ENCODE measurements at regions not wholly inside any gene's neighbourhood (a gene's known extent, or its start where the extent isn't known, plus 50 kb on each side); places are given as distances from the start of the nearest gene placed in this dataset.

- H3K27ac Mint-ChIP-seq, result no peak overlapping the region
- no peaks in the 10 kb centered on the region for H3K27me3 Mint-ChIP-seq
- no peaks in the 10 kb centered on the region for H3K4me1 Mint-ChIP-seq
- H3K4me3 Mint-ChIP-seq, result no peak overlapping the region
- DNase-seq (ENCODE audit: low spot score in 2 of 2) (no peak), ATAC-seq (ENCODE audit: low read depth) (no peak)
- peaks cover 5% of the 10 kb centered on the region for H3K9me3 Mint-ChIP-seq
- H3K36me3 Mint-ChIP-seq, result no peaks in the 10 kb centered on the region
Measured at GRCh38 chr11:43072096-43072495, 239.7 kb upstream of the API5 start.

- Mint-ChIP-seq H3K27me3 (no peaks in the 10 kb centered on the region), H3K9me3 (peaks cover 2% of the 10 kb centered on the region), H3K4me1 (no peaks in the 10 kb centered on the region), H3K4me3 (no peak overlapping the region), H3K36me3 (no peaks in the 10 kb centered on the region), H3K27ac (no peak overlapping the region)
- ATAC-seq (ENCODE audit: low read depth) (no peak), DNase-seq (ENCODE audit: low spot score in 2 of 2) (no peak)
Measured at GRCh38 chr11:43072911-43073310, 238.9 kb upstream of the API5 start.

- Mint-ChIP-seq H3K9me3 (peaks cover 2% of the 10 kb centered on the region), H3K4me1 (no peaks in the 10 kb centered on the region), H3K27ac (no peak overlapping the region), H3K4me3 (no peak overlapping the region), H3K27me3 (no peaks in the 10 kb centered on the region), H3K36me3 (no peaks in the 10 kb centered on the region)
- DNase-seq (ENCODE audit: low spot score in 2 of 2) (no peak), ATAC-seq (ENCODE audit: low read depth) (no peak)
Measured at GRCh38 chr11:43074810-43075209, 237.0 kb upstream of the API5 start.

GRCh38 chr11:43101113-43101512 is 210.7 kb upstream of the API5 start:
- H3K4me1 Mint-ChIP-seq, result no peaks in the 10 kb centered on the region
- no peak overlapping the region for H3K27ac Mint-ChIP-seq
- H3K9me3 Mint-ChIP-seq, result peaks cover 3% of the 10 kb centered on the region

GRCh38 chr11:43116071-43116470 is 195.7 kb upstream of the API5 start:
- Mint-ChIP-seq H3K27me3 (peaks cover 2% of the 10 kb centered on the region), H3K9me3 (peaks cover 4% of the 10 kb centered on the region), H3K4me1 (no peaks in the 10 kb centered on the region), H3K27ac (no peak overlapping the region), H3K36me3 (no peaks in the 10 kb centered on the region), H3K4me3 (no peak overlapping the region)
- DNase-seq (ENCODE audit: low spot score in 2 of 2) (no peak), ATAC-seq (ENCODE audit: low read depth) (no peak)

More at GRCh38 chr11:43101113-43101512, 210.7 kb upstream of the API5 start:
- DNase-seq (ENCODE audit: low spot score in 2 of 2) (no peak), ATAC-seq (ENCODE audit: low read depth) (no peak)
- H3K4me3 Mint-ChIP-seq, result no peak overlapping the region
- no peaks in the 10 kb centered on the region for H3K36me3 Mint-ChIP-seq
- no peaks in the 10 kb centered on the region for H3K27me3 Mint-ChIP-seq

- H3K27ac Mint-ChIP-seq, result no peak overlapping the region
- H3K4me3 Mint-ChIP-seq, result no peak overlapping the region
- no peak for DNase-seq (ENCODE audit: low spot score in 2 of 2)
Measured at GRCh38 chr11:43119275-43119970, 192.4 kb upstream of the API5 start.

GRCh38 chr11:43122546-43122945 is 189.2 kb upstream of the API5 start:
- Mint-ChIP-seq H3K9me3 (peaks cover 4% of the 10 kb centered on the region), H3K36me3 (no peaks in the 10 kb centered on the region), H3K4me3 (no peak overlapping the region), H3K27ac (no peak overlapping the region), H3K4me1 (no peaks in the 10 kb centered on the region), H3K27me3 (peaks cover 2% of the 10 kb centered on the region)
- no peak for ATAC-seq (ENCODE audit: low read depth)
- DNase-seq (ENCODE audit: low spot score in 2 of 2), result no peak

More at GRCh38 chr11:43119275-43119970, 192.4 kb upstream of the API5 start:
- ATAC-seq (ENCODE audit: low read depth), result no peak
- peaks cover 4% of the 10 kb centered on the region for H3K9me3 Mint-ChIP-seq
- no peaks in the 10 kb centered on the region for H3K36me3 Mint-ChIP-seq
- peaks cover 2% of the 10 kb centered on the region for H3K27me3 Mint-ChIP-seq
- no peaks in the 10 kb centered on the region for H3K4me1 Mint-ChIP-seq

GRCh38 chr11:43123443-43123842 is 188.4 kb upstream of the API5 start:
- no peak for DNase-seq (ENCODE audit: low spot score in 2 of 2)
- Mint-ChIP-seq H3K27ac (no peak overlapping the region), H3K9me3 (peaks cover 5% of the 10 kb centered on the region), H3K4me1 (no peaks in the 10 kb centered on the region), H3K4me3 (no peak overlapping the region), H3K36me3 (no peaks in the 10 kb centered on the region), H3K27me3 (peaks cover 2% of the 10 kb centered on the region)
- ATAC-seq (ENCODE audit: low read depth), result no peak

- no peak for DNase-seq (ENCODE audit: low spot score in 2 of 2)
- H3K27ac Mint-ChIP-seq, result no peak overlapping the region
- H3K27me3 Mint-ChIP-seq, result peaks cover 2% of the 10 kb centered on the region
- H3K9me3 Mint-ChIP-seq, result peaks cover 3% of the 10 kb centered on the region
- no peaks in the 10 kb centered on the region for H3K4me1 Mint-ChIP-seq
- H3K4me3 Mint-ChIP-seq, result no peak overlapping the region
- no peaks in the 10 kb centered on the region for H3K36me3 Mint-ChIP-seq
- ATAC-seq (ENCODE audit: low read depth), result no peak
Measured at GRCh38 chr11:43124272-43124935, 187.4 kb upstream of the API5 start.

GRCh38 chr11:43129329-43129728 is 182.5 kb upstream of the API5 start:
- Mint-ChIP-seq H3K36me3 (no peaks in the 10 kb centered on the region), H3K9me3 (peaks cover 4% of the 10 kb centered on the region), H3K27me3 (peaks cover 3% of the 10 kb centered on the region), H3K4me1 (no peaks in the 10 kb centered on the region), H3K4me3 (no peak overlapping the region), H3K27ac (no peak overlapping the region)
- DNase-seq (ENCODE audit: low spot score in 2 of 2), result no peak
- no peak for ATAC-seq (ENCODE audit: low read depth)

- Mint-ChIP-seq H3K36me3 (no peaks in the 10 kb centered on the region), H3K4me3 (no peak overlapping the region), H3K4me1 (no peaks in the 10 kb centered on the region), H3K27me3 (peaks cover 3% of the 10 kb centered on the region), H3K27ac (no peak overlapping the region), H3K9me3 (peaks cover 4% of the 10 kb centered on the region)
- DNase-seq (ENCODE audit: low spot score in 2 of 2), result no peak
- ATAC-seq (ENCODE audit: low read depth), result no peak
Measured at GRCh38 chr11:43130616-43131015, 181.2 kb upstream of the API5 start.

- no peaks in the 10 kb centered on the region for H3K36me3 Mint-ChIP-seq
Measured at GRCh38 chr11:43135966-43136534, 175.7 kb upstream of the API5 start.

GRCh38 chr11:43138621-43139140 is 173.1 kb upstream of the API5 start:
- DNase-seq (ENCODE audit: low spot score in 2 of 2), result no peak
- Mint-ChIP-seq H3K4me1 (no peaks in the 10 kb centered on the region), H3K9me3 (peaks cover 3% of the 10 kb centered on the region), H3K36me3 (no peaks in the 10 kb centered on the region), H3K27me3 (peaks cover 6% of the 10 kb centered on the region), H3K4me3 (no peak overlapping the region), H3K27ac (no peak overlapping the region)
- ATAC-seq (ENCODE audit: low read depth), result no peak

More at GRCh38 chr11:43135966-43136534, 175.7 kb upstream of the API5 start:
- ATAC-seq (ENCODE audit: low read depth), result no peak
- Mint-ChIP-seq H3K27ac (no peak overlapping the region), H3K9me3 (peaks cover 2% of the 10 kb centered on the region), H3K4me1 (no peaks in the 10 kb centered on the region), H3K4me3 (no peak overlapping the region), H3K27me3 (peaks cover 5% of the 10 kb centered on the region)
- no peak for DNase-seq (ENCODE audit: low spot score in 2 of 2)

GRCh38 chr11:43145653-43146052 is 166.1 kb upstream of the API5 start:
- no peaks in the 10 kb centered on the region for H3K4me1 Mint-ChIP-seq
- H3K4me3 Mint-ChIP-seq, result no peak overlapping the region
- peaks cover 2% of the 10 kb centered on the region for H3K27me3 Mint-ChIP-seq
- no peaks in the 10 kb centered on the region for H3K36me3 Mint-ChIP-seq
- no peak overlapping the region for H3K27ac Mint-ChIP-seq
- ATAC-seq (ENCODE audit: low read depth), result no peak
- no peak for DNase-seq (ENCODE audit: low spot score in 2 of 2)
- peaks cover 4% of the 10 kb centered on the region for H3K9me3 Mint-ChIP-seq

Measured in memory B cell (primary cell).